ENCODE measurements at regions not wholly inside any gene's neighbourhood (a gene's known extent, or its start where the extent isn't known, plus 50 kb on each side); places are given as distances from the start of the nearest gene placed in this dataset.
"Not testable (repeated sequence)": the region's sequence is repeated elsewhere in the genome, so short reads cannot be mapped to it uniquely, and the experiment has no call there.

DNA sequence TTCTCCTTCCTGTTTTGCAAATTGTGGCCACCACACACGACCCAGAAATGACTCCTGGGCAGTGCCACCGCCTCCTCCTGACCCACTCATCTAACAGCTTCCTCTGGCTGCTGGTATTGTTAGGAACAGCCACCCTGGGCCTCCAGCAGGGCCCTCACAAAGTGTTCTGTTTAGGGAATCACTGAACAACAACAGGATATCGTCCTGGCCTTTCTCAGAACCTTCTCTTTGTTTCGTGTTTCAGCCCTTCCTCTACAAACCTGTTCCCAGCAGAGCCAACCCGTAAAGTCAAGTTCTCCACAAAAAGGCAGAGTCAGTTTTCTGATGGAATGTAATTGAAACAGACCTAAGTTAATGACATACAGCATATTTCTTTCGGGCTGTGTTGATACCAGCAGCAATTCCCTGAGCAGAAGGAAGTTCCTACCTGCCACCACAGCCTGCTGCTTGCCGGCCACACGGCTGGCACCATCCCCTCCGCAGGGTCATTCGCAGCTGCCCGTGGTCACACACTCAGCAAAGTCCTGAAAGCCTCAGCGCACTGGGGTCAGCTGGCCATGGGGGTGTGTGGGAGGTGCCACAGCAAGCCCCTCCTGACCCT, 91.7 kb upstream of the PITRM1 start:
- no peak for DNase-seq (ENCODE audit: low read depth)

DNA sequence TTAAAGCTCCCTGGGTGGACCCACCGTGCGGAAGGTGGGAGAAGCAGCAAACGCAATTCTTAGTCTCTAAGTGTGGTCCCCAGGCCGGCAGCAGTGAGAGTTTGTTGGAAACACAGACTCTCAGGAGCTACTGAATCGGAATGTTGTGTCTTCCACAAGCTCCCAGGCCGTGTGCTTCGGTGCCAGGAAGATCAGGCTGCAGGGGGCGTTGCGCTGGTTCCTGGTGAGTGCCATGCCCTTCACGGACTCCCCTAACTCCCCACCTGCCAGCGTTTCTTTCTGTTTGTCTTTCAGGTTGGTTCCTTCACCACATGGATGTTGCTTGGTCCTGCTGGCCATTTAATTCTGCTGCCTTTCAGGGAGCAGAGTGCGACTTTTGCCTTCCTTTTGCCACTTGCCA, 91.2 kb upstream of the PITRM1 start:
- no peak for DNase-seq (ENCODE audit: low read depth)

- no peak for DNase-seq (ENCODE audit: low read depth)
Observed at GRCh38 chr10:3263082-3263481, 90.5 kb upstream of the PITRM1 start.

DNA sequence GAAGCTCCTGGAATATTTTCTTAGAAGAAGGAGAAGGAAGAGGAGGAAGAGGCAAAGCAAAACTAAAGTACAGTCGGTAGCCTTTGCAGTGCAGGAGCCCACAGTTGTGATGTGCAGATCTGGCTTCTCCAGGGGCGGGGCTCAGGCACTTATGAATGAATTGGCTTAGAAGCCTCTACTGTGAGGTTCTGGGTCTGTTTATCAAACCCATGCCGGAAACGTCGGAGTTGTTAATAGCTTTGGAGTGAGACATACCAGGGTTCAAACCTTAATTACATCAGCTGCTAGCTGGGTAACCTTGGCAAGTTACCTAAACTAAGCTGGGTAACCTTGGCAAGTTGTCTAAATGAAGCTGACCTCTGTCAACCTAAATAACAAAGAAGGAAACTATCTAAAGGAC, 89.3 kb upstream of the PITRM1 start:
- DNase-seq (ENCODE audit: low read depth) = no peak

GRCh38 chr10:3260066-3260834, 87.7 kb upstream of the PITRM1 start:
- no peak for DNase-seq (ENCODE audit: low read depth)

GRCh38 chr10:3259499-3259898, 86.9 kb upstream of the PITRM1 start:
- DNase-seq (ENCODE audit: low read depth) = no peak

DNA sequence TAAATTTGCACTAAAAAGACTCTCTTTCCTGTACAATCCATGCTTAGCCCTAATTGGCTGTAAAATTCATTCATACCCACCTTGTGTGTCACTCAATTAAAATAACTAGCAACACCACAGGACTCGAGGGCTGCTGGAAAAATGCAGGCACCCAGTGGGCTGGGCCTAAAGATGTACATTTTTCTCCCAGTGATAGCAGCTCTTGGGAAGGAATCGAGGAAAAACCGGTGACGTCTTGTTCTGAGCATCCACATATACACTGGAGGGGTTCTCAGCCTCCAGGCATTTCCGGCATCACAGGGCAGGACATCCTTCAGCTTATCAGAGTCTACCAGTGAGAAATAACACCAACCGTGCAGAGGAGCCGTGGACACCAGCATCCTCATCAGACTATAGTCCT, 85.8 kb upstream of the PITRM1 start:
- no peak for DNase-seq (ENCODE audit: low read depth)

- DNase-seq (ENCODE audit: low read depth) = no peak
Observed at GRCh38 chr10:3255616-3256015, 83.0 kb upstream of the PITRM1 start.

DNA sequence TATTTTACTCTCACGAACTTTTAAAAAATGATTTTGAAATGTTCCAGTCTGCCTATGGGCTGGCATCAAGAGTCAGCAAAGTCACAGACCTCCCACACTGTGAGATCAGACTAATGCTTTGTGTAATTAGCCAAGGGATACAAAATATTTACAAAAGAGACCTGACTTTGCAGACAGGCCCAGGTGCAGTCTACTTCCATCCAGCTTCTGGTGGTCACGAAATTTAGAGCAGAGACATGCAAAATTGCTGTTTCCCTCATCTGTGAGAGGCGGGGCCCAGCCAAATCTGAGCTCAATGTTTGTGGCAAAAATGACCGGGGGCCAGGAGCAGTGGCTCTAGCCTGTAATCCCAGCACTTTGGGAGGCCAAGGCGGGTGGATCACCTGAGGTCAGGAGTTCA, 82.5 kb upstream of the PITRM1 start:
- no peak for DNase-seq (ENCODE audit: low read depth)

DNA sequence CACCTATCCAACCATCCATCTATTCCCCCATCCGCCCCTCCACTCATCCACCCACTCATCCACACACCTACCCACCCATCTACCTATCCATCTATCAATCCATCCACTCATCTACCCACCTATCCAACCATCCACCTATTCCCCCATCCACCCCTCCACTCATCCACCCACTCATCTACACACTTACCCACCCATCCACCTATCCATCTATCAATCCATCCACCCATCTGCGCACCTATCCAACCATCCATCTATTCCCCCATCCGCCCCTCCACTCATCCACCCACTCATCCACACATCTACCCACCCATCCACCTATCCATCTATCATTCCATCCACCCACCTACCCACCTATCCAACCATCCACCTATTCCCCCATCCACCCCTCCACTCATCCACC, 81.4 kb upstream of the PITRM1 start:
- DNase-seq (ENCODE audit: low read depth) = not testable (repeated sequence)

- no peak for DNase-seq (ENCODE audit: low read depth)
Observed at GRCh38 chr10:3251172-3251571, 78.6 kb upstream of the PITRM1 start.

GRCh38 chr10:3249307-3249889, 76.8 kb upstream of the PITRM1 start:
- no peak for DNase-seq (ENCODE audit: low read depth)

GRCh38 chr10:3248526-3249306, 76.1 kb upstream of the PITRM1 start:
- no peak for DNase-seq (ENCODE audit: low read depth)

GRCh38 chr10:3245395-3245794, 72.8 kb upstream of the PITRM1 start:
- DNase-seq (ENCODE audit: low read depth) = no peak

- no peak for DNase-seq (ENCODE audit: low read depth)
Observed at GRCh38 chr10:3241967-3242650, 69.5 kb upstream of the PITRM1 start.

- DNase-seq (ENCODE audit: low read depth) = no peak
Observed at GRCh38 chr10:3241274-3241921, 68.8 kb upstream of the PITRM1 start.

DNA sequence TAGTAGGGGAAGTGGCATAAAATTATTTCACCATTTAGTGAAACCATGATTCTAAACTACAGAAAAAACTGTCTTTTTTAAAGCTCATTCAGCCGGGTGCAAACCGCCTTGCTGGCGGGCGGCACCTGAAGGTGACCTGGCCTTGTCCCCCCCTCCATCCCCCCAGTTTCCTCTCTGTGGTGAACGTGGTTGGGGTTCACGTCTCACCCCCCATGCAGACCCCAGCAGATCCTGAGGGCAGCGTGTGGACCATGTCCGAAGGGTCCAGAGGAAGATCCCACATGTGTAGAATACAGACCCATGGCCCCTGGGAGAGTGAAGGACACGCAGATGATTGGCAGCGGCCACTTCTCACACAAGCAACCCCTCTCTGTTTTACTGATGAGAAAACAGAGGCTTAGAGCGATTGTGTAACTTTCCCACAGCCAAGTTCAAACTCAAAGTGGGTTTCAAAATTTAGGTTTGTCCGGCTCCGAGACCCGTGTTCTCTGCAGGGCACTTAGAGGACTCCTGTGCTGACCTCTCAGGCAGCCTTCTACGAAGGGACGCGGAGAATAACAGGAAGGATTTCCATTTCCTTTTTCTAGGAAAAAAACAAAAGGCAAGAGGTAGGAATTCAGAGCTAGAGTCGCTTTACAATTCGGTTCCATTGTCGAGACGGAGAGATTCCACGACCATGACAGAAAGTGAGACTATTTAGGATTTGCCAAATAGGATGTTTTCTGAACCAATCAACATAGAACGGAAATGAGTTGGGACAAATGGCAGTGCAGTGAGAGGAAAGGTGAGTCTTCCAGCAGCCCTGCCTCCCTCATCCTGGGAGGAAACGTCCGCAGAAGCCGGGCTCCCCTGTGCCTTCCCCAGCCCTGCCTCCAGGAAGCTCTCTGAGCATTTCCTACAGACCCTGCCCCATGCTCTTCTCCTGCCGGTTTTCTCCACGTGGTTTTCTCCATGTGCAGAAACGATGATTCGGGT, 67.6 kb upstream of the PITRM1 start:
- no peak for DNase-seq (ENCODE audit: low read depth)

- DNase-seq (ENCODE audit: low read depth) = peak; percentile 62
Observed at GRCh38 chr10:3239066-3239919, 66.7 kb upstream of the PITRM1 start.

DNA sequence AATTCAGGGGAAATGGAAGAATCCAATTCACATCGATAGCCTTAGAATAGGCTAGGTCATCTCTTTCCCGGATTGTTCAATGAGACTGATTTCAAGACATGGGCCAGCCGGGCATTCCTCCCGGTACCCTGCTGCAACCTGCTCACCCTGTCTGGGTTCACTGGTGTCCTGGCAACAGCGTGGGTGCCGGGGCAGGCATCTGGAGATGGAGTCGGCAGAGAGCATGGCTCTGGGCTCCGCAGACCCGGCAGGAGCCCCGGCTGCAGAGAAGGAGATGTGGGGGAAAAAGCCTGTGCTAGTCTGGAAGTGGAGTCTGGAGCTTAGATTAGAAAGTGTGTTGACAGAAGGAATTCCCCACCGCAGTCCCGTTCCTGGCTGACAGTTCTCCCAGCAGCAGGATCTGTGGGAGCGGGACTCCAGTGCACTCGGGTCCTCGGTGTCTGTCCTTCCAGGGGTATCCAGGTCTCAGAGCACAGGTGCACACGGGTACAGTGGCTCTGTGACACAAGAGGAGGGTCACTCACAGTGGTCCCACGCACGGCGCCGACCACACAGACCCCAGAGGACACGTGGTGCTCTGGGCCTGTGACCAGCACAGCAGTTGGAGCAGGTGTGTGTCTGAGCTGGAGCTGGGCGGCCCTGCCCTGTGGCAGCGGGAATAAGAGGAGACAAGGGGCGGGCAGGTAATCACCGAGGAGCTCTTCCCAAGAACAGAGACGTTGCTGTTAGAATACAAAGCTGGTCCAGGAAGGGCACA, 65.7 kb upstream of the PITRM1 start:
- DNase-seq (ENCODE audit: low read depth) = no peak
